ENCODE measurements at regions not wholly inside any gene's neighbourhood (a gene's known extent, or its start where the extent isn't known, plus 50 kb on each side); places are given as distances from the start of the nearest gene placed in this dataset.

DNA sequence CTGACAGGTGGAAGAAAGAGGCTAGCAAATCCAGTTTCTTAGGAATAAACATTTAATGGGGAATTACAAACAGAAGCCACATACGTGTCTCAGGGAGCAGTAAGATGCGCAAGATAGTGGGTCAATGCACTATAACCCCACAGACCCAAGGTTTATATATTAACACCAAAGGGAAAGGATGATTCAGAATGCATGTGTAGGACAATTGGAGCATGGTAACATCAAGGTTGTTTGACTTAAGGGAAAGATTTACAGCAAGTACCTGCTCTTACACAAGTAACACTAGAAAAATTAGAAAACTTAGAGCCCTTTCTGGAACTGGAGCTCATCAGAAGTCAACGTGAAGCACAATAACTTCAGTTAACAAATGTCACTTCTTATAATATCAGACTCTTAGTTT lies 161.1 kb upstream of the ZWINT start:
- Mint-ChIP-seq H3K4me3 (no peak overlapping the region), H3K36me3 (ENCODE audit: low read depth) (no peaks in the 10 kb centered on the region), H3K4me1 (ENCODE audit: low read depth) (no peaks in the 10 kb centered on the region), H3K9me3 (peaks cover 3% of the 10 kb centered on the region), H3K27me3 (no peaks in the 10 kb centered on the region), H3K27ac (no peak overlapping the region)
- DNase-seq (no peak), ATAC-seq (ENCODE audit: poor library complexity) (no peak)
- no peaks in the 10 kb centered on the region for H3K36me3 ChIP-seq (ENCODE audit: insufficient read depth, low read length)
- H3K4me3 ChIP-seq (ENCODE audit: low read length) = no peak overlapping the region
- H3K27me3 ChIP-seq (ENCODE audit: control insufficient read depth in 1 of 2, insufficient read depth in 2 of 2, low read length in 2 of 2) = no peaks in the 10 kb centered on the region
- H3K27ac ChIP-seq (ENCODE audit: low read depth in 1 of 2, low read length in 2 of 2) = no peak overlapping the region
- intact Hi-C loops (cut with DNase I, micrococcal nuclease) = no loop called here
- no peaks in the 10 kb centered on the region for H3K4me1 ChIP-seq (ENCODE audit: insufficient read depth, low read length)
- POLR2A ChIA-PET = no interaction called here
- CTCF ChIA-PET = no interaction called here
- TF ChIP-seq, protein P1, sequence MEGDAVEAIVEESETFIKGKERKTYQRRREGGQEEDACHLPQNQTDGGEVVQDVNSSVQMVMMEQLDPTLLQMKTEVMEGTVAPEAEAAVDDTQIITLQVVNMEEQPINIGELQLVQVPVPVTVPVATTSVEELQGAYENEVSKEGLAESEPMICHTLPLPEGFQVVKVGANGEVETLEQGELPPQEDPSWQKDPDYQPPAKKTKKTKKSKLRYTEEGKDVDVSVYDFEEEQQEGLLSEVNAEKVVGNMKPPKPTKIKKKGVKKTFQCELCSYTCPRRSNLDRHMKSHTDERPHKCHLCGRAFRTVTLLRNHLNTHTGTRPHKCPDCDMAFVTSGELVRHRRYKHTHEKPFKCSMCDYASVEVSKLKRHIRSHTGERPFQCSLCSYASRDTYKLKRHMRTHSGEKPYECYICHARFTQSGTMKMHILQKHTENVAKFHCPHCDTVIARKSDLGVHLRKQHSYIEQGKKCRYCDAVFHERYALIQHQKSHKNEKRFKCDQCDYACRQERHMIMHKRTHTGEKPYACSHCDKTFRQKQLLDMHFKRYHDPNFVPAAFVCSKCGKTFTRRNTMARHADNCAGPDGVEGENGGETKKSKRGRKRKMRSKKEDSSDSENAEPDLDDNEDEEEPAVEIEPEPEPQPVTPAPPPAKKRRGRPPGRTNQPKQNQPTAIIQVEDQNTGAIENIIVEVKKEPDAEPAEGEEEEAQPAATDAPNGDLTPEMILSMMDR (IDR thresholded peaks at IDR 0.05) = no peak
- peaks cover 0 to 5% of the 10 kb centered on the region in 2 experiments for H3K9me3 ChIP-seq (ENCODE audit: control insufficient read depth in 1 of 2, insufficient read depth in 1 of 2, low read length in 2 of 2)

GRCh38 chr10:56508562-56508961 lies 147.5 kb upstream of the ZWINT start:
- no peaks in the 10 kb centered on the region for H3K27me3 Mint-ChIP-seq
- Histone ChIP-seq H3K27ac (ENCODE audit: low read depth in 1 of 2, low read length in 2 of 2) (no peak overlapping the region), H3K27me3 (ENCODE audit: control insufficient read depth in 1 of 2, insufficient read depth in 2 of 2, low read length in 2 of 2) (no peaks in the 10 kb centered on the region), H3K4me1 (ENCODE audit: insufficient read depth, low read length) (no peaks in the 10 kb centered on the region), H3K36me3 (ENCODE audit: insufficient read depth, low read length) (no peaks in the 10 kb centered on the region), H3K4me3 (ENCODE audit: low read length) (no peak overlapping the region), H3K9me3 (ENCODE audit: control insufficient read depth in 1 of 2, insufficient read depth in 1 of 2, low read length in 2 of 2) (peaks cover 0 to 5% of the 10 kb centered on the region in 2 experiments)
- no peaks in the 10 kb centered on the region for H3K9me3 Mint-ChIP-seq
- ATAC-seq (ENCODE audit: poor library complexity) (no peak), DNase-seq (no peak)
- TF ChIP-seq, protein P1 (IDR thresholded peaks at IDR 0.05) = no peak
- ChIA-PET CTCF (no interaction called here), POLR2A (no interaction called here)
- H3K36me3 Mint-ChIP-seq (ENCODE audit: low read depth) = no peaks in the 10 kb centered on the region
- H3K4me1 Mint-ChIP-seq (ENCODE audit: low read depth) = no peaks in the 10 kb centered on the region
- no peak overlapping the region for H3K27ac Mint-ChIP-seq
- no peak overlapping the region for H3K4me3 Mint-ChIP-seq
- intact Hi-C loops (cut with DNase I, micrococcal nuclease) = no loop called here

GRCh38 chr10:56507033-56507432 lies 146.0 kb upstream of the ZWINT start:
- intact Hi-C loops (cut with DNase I, micrococcal nuclease) = no loop called here
- peaks cover 3% of the 10 kb centered on the region for H3K9me3 Mint-ChIP-seq
- Histone ChIP-seq H3K4me1 (ENCODE audit: insufficient read depth, low read length) (no peaks in the 10 kb centered on the region), H3K4me3 (ENCODE audit: low read length) (no peak overlapping the region), H3K27me3 (ENCODE audit: control insufficient read depth in 1 of 2, insufficient read depth in 2 of 2, low read length in 2 of 2) (no peaks in the 10 kb centered on the region), H3K27ac (ENCODE audit: low read depth in 1 of 2, low read length in 2 of 2) (no peak overlapping the region), H3K36me3 (ENCODE audit: insufficient read depth, low read length) (no peaks in the 10 kb centered on the region), H3K9me3 (ENCODE audit: control insufficient read depth in 1 of 2, insufficient read depth in 1 of 2, low read length in 2 of 2) (peaks cover 0 to 5% of the 10 kb centered on the region in 2 experiments)
- TF ChIP-seq, protein P1 (IDR thresholded peaks at IDR 0.05) = no peak
- no peak overlapping the region for H3K4me3 Mint-ChIP-seq
- H3K36me3 Mint-ChIP-seq (ENCODE audit: low read depth) = no peaks in the 10 kb centered on the region
- no peaks in the 10 kb centered on the region for H3K4me1 Mint-ChIP-seq (ENCODE audit: low read depth)
- H3K27me3 Mint-ChIP-seq = no peaks in the 10 kb centered on the region
- POLR2A ChIA-PET = no interaction called here
- CTCF ChIA-PET = no interaction called here
- H3K27ac Mint-ChIP-seq = no peak overlapping the region
- ATAC-seq (ENCODE audit: poor library complexity) (no peak), DNase-seq (no peak)

Data from CD4-positive, alpha-beta T cell (primary cell).